IMR-90 (cell line): ENCODE measurements at regions not wholly inside any gene's neighbourhood (a gene's known extent, or its start where the extent isn't known, plus 50 kb on each side); places are given as distances from the start of the nearest gene placed in this dataset.

Experiments
- ATAC-seq: fragments of 200-7000 bp; cut with Tn5 transposase; 2 replicates; pipeline ENCODE4 v1.9.1; 2020; ENCODE audit warnings: low read depth, mild to moderate bottlenecking, moderate library complexity
- BruUV-seq: library from RNA; stranded (reverse); fragments of 400-500 nt; replicated peaks from 2 replicates; lab custom pipeline; 2021; lab: Mats Ljungman, UMichigan
- CTCF ChIA-PET: fragments of 300-600 bp; formaldehyde crosslinking; extraction: SDS; loops from one replicate; lab custom pipeline; 2021; ENCODE audit warnings: antibody characterized with exemption; lab: Yijun Ruan, JAX
- POLR2A ChIA-PET: fragments of 300-600 bp; sonication (Branson Sonifier 250); formaldehyde crosslinking; loops from one replicate; lab custom pipeline; 2022; ENCODE audit warnings: antibody characterized with exemption; ENCODE audit not compliant: unreplicated experiment; lab: Charles Lee
- DNase-seq: peaks from one replicate; pipeline ENCODE4 v3.0.0; 2013
- H2AFZ ChIP-seq: replicated peaks from 2 replicates; pipeline ENCODE3; 2013; ENCODE audit warnings: low read length, mild to moderate bottlenecking; ENCODE audit not compliant: poor library complexity
- H2AK5ac ChIP-seq: 2 replicates; pipeline ENCODE4 v1.6.1; 2013; ENCODE audit warnings: low read depth, low read length, inconsistent platforms
- H2AK9ac ChIP-seq: replicated peaks from 2 replicates; pipeline ENCODE3; 2013; ENCODE audit warnings: mild to moderate bottlenecking, low read depth, low read length, moderate library complexity; ENCODE audit not compliant: poor library complexity
- H2BK120ac ChIP-seq: 2 replicates; pipeline ENCODE4 v1.6.1; 2013; ENCODE audit warnings: low read depth, low read length, inconsistent platforms
- H2BK15ac ChIP-seq: 3 replicates; pipeline ENCODE4 v1.6.1; 2013; ENCODE audit warnings: low read depth, low read length, inconsistent platforms
- H2BK20ac ChIP-seq: 2 replicates; pipeline ENCODE4 v1.6.1; 2013; ENCODE audit warnings: low read depth, mild to moderate bottlenecking, inconsistent platforms, low read length, moderate library complexity
- H2BK5ac ChIP-seq: 2 replicates; pipeline ENCODE4 v1.6.1; 2013; ENCODE audit warnings: mild to moderate bottlenecking, low read depth, low read length, inconsistent platforms; ENCODE audit not compliant: poor library complexity, severe bottlenecking
- H3K14ac ChIP-seq: replicated peaks from 2 replicates; pipeline ENCODE4 v1.6.1; 2013; ENCODE audit warnings: low read depth, low read length, inconsistent platforms
- H3K18ac ChIP-seq: 2 replicates; pipeline ENCODE4 v1.6.1; 2013; ENCODE audit warnings: low read depth, low read length, control low read depth
- H3K23ac ChIP-seq: 2 replicates; pipeline ENCODE4 v1.6.1; 2013; ENCODE audit warnings: low read depth, low read length, inconsistent platforms
- H3K27ac ChIP-seq: 2 replicates; pipeline ENCODE4 v1.5.1; 2013; ENCODE audit warnings: mild to moderate bottlenecking, control low read depth, low read length; ENCODE audit not compliant: insufficient read depth
- H3K27me3 ChIP-seq: 2 replicates; pipeline ENCODE4 v1.6.1; 2013; ENCODE audit warnings: low read length; ENCODE audit not compliant: control insufficient read depth, insufficient read depth
- H3K36me3 ChIP-seq: 2 replicates; pipeline ENCODE4 v1.6.1; 2013; ENCODE audit warnings: low read length, mixed read lengths; ENCODE audit not compliant: control insufficient read depth, insufficient read depth
- H3K4ac ChIP-seq: 2 replicates; pipeline ENCODE4 v1.6.1; 2013; ENCODE audit warnings: low read depth, low read length, inconsistent platforms
- H3K4me1 ChIP-seq: 2 replicates; pipeline ENCODE4 v1.6.1; 2013; ENCODE audit warnings: low read length, mixed read lengths; ENCODE audit not compliant: control insufficient read depth, insufficient read depth
- H3K4me2 ChIP-seq: 2 replicates; pipeline ENCODE4 v1.6.1; 2013; ENCODE audit warnings: low read depth, mild to moderate bottlenecking, control low read depth, low read length, moderate library complexity
- H3K4me3 ChIP-seq: 2 replicates; pipeline ENCODE4 v1.5.1; 2013; ENCODE audit warnings: low read depth, mild to moderate bottlenecking, control low read depth, low read length, moderate library complexity; ENCODE audit not compliant: insufficient read depth
- H3K56ac ChIP-seq: 2 replicates; pipeline ENCODE4 v1.6.1; 2013; ENCODE audit warnings: low read length, inconsistent platforms; ENCODE audit not compliant: insufficient read depth; ENCODE audit errors: extremely low read depth
- H3K79me1 ChIP-seq, 2 experiments: 2 replicates each; pipeline ENCODE4 v1.6.1; 2013; ENCODE audit warnings: low read length in 2 of 2, inconsistent platforms in 1 of 2, low read depth in 1 of 2
- H3K9ac ChIP-seq: 2 replicates; pipeline ENCODE4 v1.6.1; 2013; ENCODE audit warnings: low read depth, low read length, control low read depth
- H3K9me1 ChIP-seq: 2 replicates; pipeline ENCODE4 v1.6.1; 2013; ENCODE audit warnings: low read length, inconsistent platforms; ENCODE audit not compliant: insufficient read depth
- H3K9me3 ChIP-seq: 2 replicates; pipeline ENCODE4 v1.6.1; 2013; ENCODE audit warnings: low read length; ENCODE audit not compliant: control insufficient read depth, insufficient read depth
- H4K20me1 ChIP-seq: 2 replicates; pipeline ENCODE4 v1.6.1; 2013; ENCODE audit warnings: low read length, inconsistent platforms; ENCODE audit not compliant: insufficient read depth
- H4K5ac ChIP-seq: 2 replicates; pipeline ENCODE4 v1.6.1; 2013; ENCODE audit warnings: mild to moderate bottlenecking, low read depth, low read length, control low read depth
- H4K8ac ChIP-seq, 2 experiments: 2 replicates each; pipeline ENCODE4 v1.6.1; 2013; ENCODE audit warnings: low read depth in 2 of 2, low read length in 2 of 2, control low read depth in 1 of 2, inconsistent platforms in 1 of 2
- H4K91ac ChIP-seq: 2 replicates; pipeline ENCODE4 v1.6.1; 2013; ENCODE audit warnings: low read depth, low read length, inconsistent platforms; ENCODE audit not compliant: insufficient read depth
- USF2 ChIP-seq: fragments of 150-350 bp; IDR thresholded peaks from 2 replicates; pipeline ENCODE4 v1.6.1; 2017; ENCODE audit warnings: mild to moderate bottlenecking, antibody characterized with exemption, low read length, low read depth
- WGBS, 2 experiments: methylation state at CpG; one replicate each; pipeline versions ENCODE4 v1.1.5 to v1.1.7; 2013; ENCODE audit warnings: missing lambda C conversion rate in 2 of 2; ENCODE audit not compliant: insufficient read length in 1 of 2; ENCODE audit errors: extremely low coverage in 2 of 2; 5-methylcytosine and 5-hydroxymethylcytosine counted together
- dilution Hi-C: fragments of 300-500 bp; cut with HindIII; formaldehyde crosslinking; loops from one replicate; pipeline ENCODE4 v1.14.3; 2018; ENCODE audit warnings: low sequenced_read_pairs; ENCODE audit not compliant: unreplicated experiment
- in situ Hi-C: fragments of 300-500 bp; cut with MboI; formaldehyde crosslinking; loops from 3 replicates; pipeline ENCODE4 v1.14.3; 2019; ENCODE audit warnings: low sequenced_read_pairs, inconsistent platforms, mixed read lengths
- intact Hi-C: fragments of 100-400 bp; cut with micrococcal nuclease; formaldehyde crosslinking; loops from 2 replicates; pipeline ENCODE4 v1.10.0; 2022

GRCh38 chr2:15874854-15875804 is 65.2 kb upstream of the MYCN start:
- no peak for TF ChIP-seq USF2
- POLR2A ChIA-PET: no interaction called here

More at GRCh38 chr2:15874854-15875804, 65.2 kb upstream of the MYCN start:
- Histone ChIP-seq H3K36me3 (no peaks in the 10 kb centered on the region), H3K56ac (no peak overlapping the region), H3K4me3 (no peak overlapping the region), H2BK20ac (no peak overlapping the region), H3K9me3 (peaks cover 22% of the 10 kb centered on the region), H3K14ac (no peak overlapping the region), H2AK9ac (no peak overlapping the region), H2AFZ (no peak overlapping the region), H4K5ac (no peak overlapping the region), H2AK5ac (no peak overlapping the region), H4K8ac (no peak overlapping the region), H3K9ac (no peak overlapping the region), H3K79me1 (no peaks in the 10 kb centered on the region), H4K91ac (no peak overlapping the region), H3K4ac (no peak overlapping the region), H3K4me2 (no peak overlapping the region), H2BK15ac (no peak overlapping the region), H3K9me1 (no peaks in the 10 kb centered on the region), H2BK5ac (no peak overlapping the region), H3K27me3 (no peaks in the 10 kb centered on the region), H3K18ac (no peak overlapping the region), H2BK120ac (no peak overlapping the region), H3K27ac (no peak overlapping the region), H3K4me1 (no peaks in the 10 kb centered on the region), H3K23ac (no peak overlapping the region), H4K20me1 (no peaks in the 10 kb centered on the region)
- dilution Hi-C loops: no loop called here
- no peak for ATAC-seq
- no peak for DNase-seq
- intact Hi-C loops: no loop called here
- in situ Hi-C loops: no loop called here
- WGBS, 2 experiments: 0% methylated on average over 1 of the region's 7 CpGs; no CpG with 5 or more reads in 1 of the 2 experiments
- CTCF ChIA-PET: no interaction called here
- no TSS peak for BruUV-seq
